ENCODE measurements at regions not wholly inside any gene's neighbourhood (a gene's known extent, or its start where the extent isn't known, plus 50 kb on each side); places are given as distances from the start of the nearest gene placed in this dataset.

- ChIA-PET CTCF (no interaction called here), POLR2A (no interaction called here)
- DNase-seq (ENCODE audit: low spot score) (no peak), ATAC-seq (no peak)
- no peak overlapping the region for H3K27ac Mint-ChIP-seq
- no peaks in the 10 kb centered on the region for H3K27me3 Mint-ChIP-seq (ENCODE audit: low read depth)
- H3K9me3 Mint-ChIP-seq: peaks cover 7% of the 10 kb centered on the region; the same call in 1 of the 2 replicates
- no peaks in the 10 kb centered on the region for H3K36me3 Mint-ChIP-seq
- TF ChIP-seq RELA (CRISPR knock-in tag; IDR thresholded peaks at IDR 0.05; ENCODE audit: borderline replicate concordance) (no peak), JUN (CRISPR knock-in tag; IDR thresholded peaks at IDR 0.05) (no peak), ZMAT4 (CRISPR knock-in tag; IDR thresholded peaks at IDR 0.05) (no peak), ZNF425 (CRISPR knock-in tag; conservative IDR thresholded peaks at IDR 0.05) (no peak), ZNF219 (CRISPR knock-in tag; IDR thresholded peaks at IDR 0.05; ENCODE audit: borderline replicate concordance) (no peak), FOXP1 (CRISPR knock-in tag; IDR thresholded peaks at IDR 0.05; ENCODE audit: borderline replicate concordance) (no peak), E2F4 (CRISPR knock-in tag; IDR thresholded peaks at IDR 0.05; ENCODE audit: borderline replicate concordance, low read depth) (no peak), E2F5 (CRISPR knock-in tag; IDR thresholded peaks at IDR 0.05) (no peak), ZNF138 (CRISPR knock-in tag; conservative IDR thresholded peaks at IDR 0.05) (no peak), ETV6 (CRISPR knock-in tag; IDR thresholded peaks at IDR 0.05) (no peak), PREB (CRISPR knock-in tag; IDR thresholded peaks at IDR 0.05; ENCODE audit: borderline replicate concordance) (no peak), MLX (CRISPR knock-in tag; IDR thresholded peaks at IDR 0.05) (no peak), FOXP4 (CRISPR knock-in tag; IDR thresholded peaks at IDR 0.05) (no peak), SP1 (CRISPR knock-in tag; conservative IDR thresholded peaks at IDR 0.05) (no peak), ZBTB21 (CRISPR knock-in tag; IDR thresholded peaks at IDR 0.05; ENCODE audit: borderline replicate concordance) (no peak), ZNF396 (CRISPR knock-in tag; IDR thresholded peaks at IDR 0.05; ENCODE audit: borderline replicate concordance) (no peak), MXD4 (CRISPR knock-in tag; IDR thresholded peaks at IDR 0.05; ENCODE audit: borderline replicate concordance) (no peak), EMX1 (CRISPR knock-in tag; IDR thresholded peaks at IDR 0.05) (no peak), RORB (CRISPR knock-in tag; IDR thresholded peaks at IDR 0.05) (no peak), ZNF281 (CRISPR knock-in tag; IDR thresholded peaks at IDR 0.05) (no peak)
- H3K4me1 Mint-ChIP-seq: peaks cover 20% of the 10 kb centered on the region
- H3K4me3 Mint-ChIP-seq: no peak overlapping the region
Measured at GRCh38 chr17:72021417-72022041, 99.3 kb upstream of the SOX9 start.
